Pancreas (tissue), 10 donors: ENCODE measurements at regions not wholly inside any gene's neighbourhood (a gene's known extent, or its start where the extent isn't known, plus 50 kb on each side); places are given as distances from the start of the nearest gene placed in this dataset.
"Not testable (repeated sequence)": the region's sequence is repeated elsewhere in the genome, so short reads cannot be mapped to it uniquely, and the experiment has no call there.

Experiments
- ATAC-seq, 4 donors: fragments of 200-7000 bp; cut with Tn5 transposase; one replicate each; pipeline versions ENCODE4 v1.8.0 to v1.9.1; 2020; ENCODE audit warnings: mild to moderate bottlenecking in 4 of 4, moderate library complexity in 4 of 4
- DNase-seq, 6 donors: peaks; one replicate each; pipeline ENCODE4 v3.0.0-alpha.2; 2020
- FAIRE-seq: peaks from 2 replicates; lab custom pipeline; 2012; peaks lifted over from hg19 to GRCh38; lab: Jason Lieb, UNC
- H3K27ac ChIP-seq, 4 donors: fragments of 200-600 bp; sonication (generic); 1 replicate in 3 of 4; 2 replicates in 1 of 4; pipeline versions ENCODE4 v1.5.0 to v1.8.0; 2020
- H3K27me3 ChIP-seq, 4 donors: fragments of 200-600 bp; one replicate each; pipeline ENCODE4 v1.8.0; 2021
- H3K36me3 ChIP-seq, 3 donors: fragments of 200-600 bp; sonication (generic) in 1 of 3; one replicate each; pipeline versions ENCODE4 v1.5.0 to v1.8.0; 2020 to 2021
- H3K4me1 ChIP-seq, 3 donors: fragments of 200-600 bp; one replicate each; pipeline ENCODE4 v1.8.0; 2021
- H3K4me3 ChIP-seq, 4 donors: fragments of 200-600 bp; sonication (generic) in 2 of 4; one replicate each; pipeline versions ENCODE4 v1.5.0 to v1.8.0; 2020 to 2021
- H3K9me3 ChIP-seq, 4 donors: fragments of 200-600 bp; one replicate each; pipeline ENCODE4 v1.8.0; 2021
- CTCF ChIP-seq, 4 donors: fragments of 200-600 bp; sonication (generic) in 3 of 4; IDR thresholded peaks; one replicate each; pipeline versions ENCODE4 v1.5.0 to v1.8.0; 2021; ENCODE audit warnings: antibody characterized with exemption in 4 of 4
- WGBS, 2 donors: extraction: QIAGEN DNeasy Blood & Tissue Kit; methylation state at CpG; one replicate each; pipeline ENCODE4 v1.1.7; 2013; 5-methylcytosine and 5-hydroxymethylcytosine counted together
- intact Hi-C, 3 donors: fragments of 100-400 bp; cut with DNase I; formaldehyde crosslinking; loops; one replicate each; pipeline versions ENCODE4 v1.11.1 to v1.14.2; 2022
- donor health status: healthy with polysubstance abuse.
- donor health status: DM: no; HTN: no; CAD: no; lungs with moderate emphysema.
- donor health status: DM: no; HTN: no; CAD: no.
- donor health status: control.
- donor health status: control.
- donor health status: Bipolar disorder and iron deficiency.
- donor health status: DM: yes; HTN: yes; CAD: no.
- donor health status: DM: no; HTN: no; CAD: no.
- donor health status: DM: no; HTN: no; CAD: no.
- donor health status: DM: yes; HTN: yes; CAD: no.

- intact Hi-C loops = no loop called here
- Histone ChIP-seq H3K4me1 (no peaks in the 10 kb centered on the region), H3K27me3 (no peaks in the 10 kb centered on the region), H3K9me3 (no peaks in the 10 kb centered on the region), H3K27ac (no peak overlapping the region), H3K36me3 (no peaks in the 10 kb centered on the region), H3K4me3 (no peak overlapping the region)
- DNase-seq = peak in 1 of 6 donors; percentile 61
- WGBS, 2 donors = 93% methylated on average over 37 to 46 of the region's 46 CpGs
- FAIRE-seq = no peak
- ATAC-seq = no peak
- TF ChIP-seq CTCF (IDR thresholded peaks at IDR 0.05) = no peak
These were observed 113.2 kb upstream of the ZSWIM2 start for GRCh38 chr2:186962085-186962747.

GRCh38 chr2:186960241-186960640 is 111.3 kb upstream of the ZSWIM2 start:
- intact Hi-C loops, H3K4me3 ChIP-seq, H3K27me3 ChIP-seq, ATAC-seq, H3K9me3 ChIP-seq, H3K27ac ChIP-seq, FAIRE-seq, DNase-seq, H3K4me1 ChIP-seq, H3K36me3 ChIP-seq: not testable (repeated sequence)
- WGBS, 2 donors = 78 to 85% methylated on average over 5 of the region's 5 CpGs

GRCh38 chr2:186959486-186959885 is 110.5 kb upstream of the ZSWIM2 start:
- ATAC-seq = no peak
- no peaks in the 10 kb centered on the region for H3K9me3 ChIP-seq
- no peak overlapping the region for H3K4me3 ChIP-seq
- 66 to 81% methylated on average over 6 of the region's 6 CpGs for WGBS, 2 donors
- no peaks in the 10 kb centered on the region for H3K4me1 ChIP-seq
- FAIRE-seq = no peak
- H3K27ac ChIP-seq = no peak overlapping the region
- no peaks in the 10 kb centered on the region for H3K36me3 ChIP-seq
- H3K27me3 ChIP-seq = no peaks in the 10 kb centered on the region
- no peak for DNase-seq
- intact Hi-C loops = no loop called here
- no peak for TF ChIP-seq CTCF (IDR thresholded peaks at IDR 0.05)

- Histone ChIP-seq H3K9me3 (no peaks in the 10 kb centered on the region), H3K27ac (no peak overlapping the region), H3K36me3 (no peaks in the 10 kb centered on the region), H3K4me1 (no peaks in the 10 kb centered on the region), H3K4me3 (no peak overlapping the region), H3K27me3 (no peaks in the 10 kb centered on the region)
- ATAC-seq (no peak), FAIRE-seq (no peak), DNase-seq (no peak)
- intact Hi-C loops = no loop called here
- no peak for TF ChIP-seq CTCF (IDR thresholded peaks at IDR 0.05)
- WGBS, 2 donors = 88 to 92% methylated on average over 3 of the region's 3 CpGs
These were observed 101.7 kb upstream of the ZSWIM2 start for GRCh38 chr2:186950694-186951093.

- 75 to 80% methylated on average over 4 of the region's 4 CpGs for WGBS, 2 donors
- ATAC-seq = peak in 2 of 4 donors; percentile 61 to 73
- Histone ChIP-seq H3K9me3 (no peaks in the 10 kb centered on the region), H3K27ac (no peak overlapping the region), H3K4me3 (no peak overlapping the region), H3K4me1 (no peaks in the 10 kb centered on the region), H3K27me3 (no peaks in the 10 kb centered on the region), H3K36me3 (no peaks in the 10 kb centered on the region)
- no peak for TF ChIP-seq CTCF (IDR thresholded peaks at IDR 0.05)
- intact Hi-C loops = no loop called here
- FAIRE-seq = no peak
- DNase-seq = no peak
These were observed 100.8 kb upstream of the ZSWIM2 start for GRCh38 chr2:186949726-186950256.
